Nephron (organoid): ENCODE measurements at regions not wholly inside any gene's neighbourhood (a gene's known extent, or its start where the extent isn't known, plus 50 kb on each side); places are given as distances from the start of the nearest gene placed in this dataset.
"Not testable (repeated sequence)": the region's sequence is repeated elsewhere in the genome, so short reads cannot be mapped to it uniquely, and the experiment has no call there.

Experiments used
- H3K27ac Mint-ChIP-seq, 3 experiments: 2 replicates each; pipeline ENCODE4 v1.8.0; 2020; ENCODE audit warnings: mixed read lengths in 3 of 3, mild to moderate bottlenecking in 2 of 3, moderate library complexity in 1 of 3
- H3K27me3 Mint-ChIP-seq: 2 replicates; pipeline ENCODE4 v1.8.0; 2021; ENCODE audit warnings: low read depth, mild to moderate bottlenecking, moderate library complexity, mixed read lengths
- H3K36me3 Mint-ChIP-seq: 2 replicates; pipeline ENCODE4 v1.8.0; 2020; ENCODE audit warnings: low read depth, mixed read lengths
- H3K4me1 Mint-ChIP-seq: 2 replicates; pipeline ENCODE4 v1.8.0; 2020; ENCODE audit warnings: mixed read lengths
- H3K4me3 Mint-ChIP-seq, 3 experiments: 2 replicates each; pipeline ENCODE4 v1.8.0; 2020; ENCODE audit warnings: mild to moderate bottlenecking in 3 of 3, mixed read lengths in 3 of 3, moderate library complexity in 2 of 3
- H3K9me3 Mint-ChIP-seq: 2 replicates; pipeline ENCODE4 v1.8.0; 2020; ENCODE audit warnings: mixed read lengths
- TF ChIP-seq, protein P1 (sequence below), 3 experiments: fragments of 200-600 bp; sonication (generic); IDR thresholded peaks; one replicate each; pipeline ENCODE4 v1.5.0; 2021; ENCODE audit warnings: antibody characterized with exemption in 3 of 3; ENCODE audit not compliant: unreplicated experiment in 3 of 3

DNA sequence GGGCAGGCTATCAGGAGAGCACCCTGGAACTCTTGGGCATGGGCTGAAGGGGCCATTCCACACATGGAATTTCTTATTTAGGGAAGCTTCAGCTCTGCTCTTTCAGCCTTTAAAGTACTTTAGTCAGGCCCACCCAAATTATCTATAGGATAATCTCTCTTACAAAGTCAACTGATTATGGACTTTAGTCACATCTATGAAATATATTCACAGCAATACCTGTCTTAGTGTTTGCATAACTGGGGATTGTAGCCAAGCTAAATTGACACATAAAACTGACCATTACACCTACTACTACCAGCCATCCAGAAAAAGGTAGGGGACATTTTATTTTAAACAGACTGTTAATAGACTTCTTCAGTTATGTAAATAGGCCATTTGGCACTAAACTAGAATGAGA is 114.9 kb upstream of the VANGL1 start:
- TF ChIP-seq, protein P1, sequence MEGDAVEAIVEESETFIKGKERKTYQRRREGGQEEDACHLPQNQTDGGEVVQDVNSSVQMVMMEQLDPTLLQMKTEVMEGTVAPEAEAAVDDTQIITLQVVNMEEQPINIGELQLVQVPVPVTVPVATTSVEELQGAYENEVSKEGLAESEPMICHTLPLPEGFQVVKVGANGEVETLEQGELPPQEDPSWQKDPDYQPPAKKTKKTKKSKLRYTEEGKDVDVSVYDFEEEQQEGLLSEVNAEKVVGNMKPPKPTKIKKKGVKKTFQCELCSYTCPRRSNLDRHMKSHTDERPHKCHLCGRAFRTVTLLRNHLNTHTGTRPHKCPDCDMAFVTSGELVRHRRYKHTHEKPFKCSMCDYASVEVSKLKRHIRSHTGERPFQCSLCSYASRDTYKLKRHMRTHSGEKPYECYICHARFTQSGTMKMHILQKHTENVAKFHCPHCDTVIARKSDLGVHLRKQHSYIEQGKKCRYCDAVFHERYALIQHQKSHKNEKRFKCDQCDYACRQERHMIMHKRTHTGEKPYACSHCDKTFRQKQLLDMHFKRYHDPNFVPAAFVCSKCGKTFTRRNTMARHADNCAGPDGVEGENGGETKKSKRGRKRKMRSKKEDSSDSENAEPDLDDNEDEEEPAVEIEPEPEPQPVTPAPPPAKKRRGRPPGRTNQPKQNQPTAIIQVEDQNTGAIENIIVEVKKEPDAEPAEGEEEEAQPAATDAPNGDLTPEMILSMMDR (IDR thresholded peaks at IDR 0.05; ENCODE audit: unreplicated experiment in 3 of 3), result no peak
- Mint-ChIP-seq H3K27me3 (no peaks in the 10 kb centered on the region), H3K36me3 (no peaks in the 10 kb centered on the region), H3K9me3 (no peaks in the 10 kb centered on the region), H3K4me1 (peaks cover 38% of the 10 kb centered on the region), H3K4me3 (no peak overlapping the region), H3K27ac (peak overlapping the region in 1 of 3 experiments; percentile 10)

DNA sequence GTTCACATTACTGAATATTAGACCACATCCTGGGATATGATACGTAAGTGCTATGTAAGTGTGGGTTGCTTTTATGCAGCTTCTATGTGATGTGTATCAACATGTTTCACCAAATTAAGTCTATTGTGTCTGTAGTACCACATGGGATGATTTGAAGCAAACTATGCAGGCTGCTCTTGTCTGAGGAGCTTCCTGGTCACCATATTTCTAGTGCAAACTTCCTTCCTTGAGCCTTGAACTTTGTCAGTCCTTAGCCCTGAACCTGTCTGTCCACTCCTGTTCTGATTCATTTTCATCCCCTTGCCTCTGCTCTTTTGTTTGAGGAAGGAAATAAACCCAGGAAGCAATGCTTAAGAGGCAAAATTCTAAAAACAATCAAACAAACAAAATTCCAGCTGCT is 117.5 kb upstream of the VANGL1 start:
- H3K36me3 Mint-ChIP-seq, result no peaks in the 10 kb centered on the region
- no peaks in the 10 kb centered on the region for H3K27me3 Mint-ChIP-seq
- H3K9me3 Mint-ChIP-seq, result peaks cover 7% of the 10 kb centered on the region
- TF ChIP-seq, protein P1 (IDR thresholded peaks at IDR 0.05; ENCODE audit: unreplicated experiment in 3 of 3), result no peak
- peaks cover 21% of the 10 kb centered on the region for H3K4me1 Mint-ChIP-seq
- peak overlapping the region in 2 of 3 experiments; percentile 38 to 73 for H3K27ac Mint-ChIP-seq
- H3K4me3 Mint-ChIP-seq, result no peak overlapping the region

DNA sequence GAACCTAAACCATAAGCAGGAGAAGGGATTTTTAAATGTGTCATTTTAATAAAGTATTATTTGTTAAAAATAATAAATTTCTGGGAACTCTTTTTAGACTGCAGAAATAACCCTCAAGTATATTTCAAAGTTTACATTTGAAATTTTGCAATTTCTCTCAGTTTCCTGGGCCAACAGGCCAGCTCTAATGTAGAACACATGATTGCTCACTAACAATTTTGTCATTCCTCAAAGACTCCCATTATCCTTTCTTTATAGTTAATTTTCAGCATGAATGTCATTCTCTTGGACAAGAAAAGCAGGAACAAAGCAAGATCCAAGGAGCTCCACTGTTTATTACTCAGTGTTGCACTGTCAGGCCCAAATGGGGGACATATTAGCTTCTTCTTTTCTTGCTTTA is 119.4 kb upstream of the VANGL1 start:
- Mint-ChIP-seq H3K4me1 (peaks cover 9% of the 10 kb centered on the region), H3K27ac (no peak overlapping the region), H3K36me3 (no peaks in the 10 kb centered on the region), H3K9me3 (peaks cover 7% of the 10 kb centered on the region), H3K4me3 (no peak overlapping the region), H3K27me3 (no peaks in the 10 kb centered on the region)
- TF ChIP-seq, protein P1 (IDR thresholded peaks at IDR 0.05; ENCODE audit: unreplicated experiment in 3 of 3), result no peak

DNA sequence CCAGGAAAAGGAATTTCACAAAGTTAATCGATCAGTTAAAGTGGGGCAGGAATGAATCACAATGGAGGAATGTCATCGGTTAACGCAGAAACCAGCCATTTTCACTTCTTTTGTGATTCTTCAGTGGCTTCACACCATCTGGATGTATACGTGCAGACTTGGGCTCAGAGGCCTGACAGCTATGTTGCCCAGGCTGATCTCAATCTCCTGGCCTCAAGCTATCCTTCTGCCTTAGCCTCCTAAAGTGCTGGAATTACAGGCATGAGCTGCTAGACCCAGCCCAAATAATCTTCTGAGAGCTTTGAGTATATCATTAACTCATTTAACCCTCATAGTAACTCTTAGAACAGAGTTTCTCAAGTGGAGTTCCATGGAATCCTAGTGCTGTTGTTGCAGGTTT is 126.5 kb upstream of the VANGL1 start:
- no peak overlapping the region for H3K27ac Mint-ChIP-seq
- H3K4me3 Mint-ChIP-seq, result no peak overlapping the region
- H3K27me3 Mint-ChIP-seq, result no peaks in the 10 kb centered on the region
- peaks cover 2% of the 10 kb centered on the region for H3K9me3 Mint-ChIP-seq
- H3K36me3 Mint-ChIP-seq, result no peaks in the 10 kb centered on the region
- H3K4me1 Mint-ChIP-seq, result peaks cover 9% of the 10 kb centered on the region
- TF ChIP-seq, protein P1 (IDR thresholded peaks at IDR 0.05; ENCODE audit: unreplicated experiment in 3 of 3), result no peak

DNA sequence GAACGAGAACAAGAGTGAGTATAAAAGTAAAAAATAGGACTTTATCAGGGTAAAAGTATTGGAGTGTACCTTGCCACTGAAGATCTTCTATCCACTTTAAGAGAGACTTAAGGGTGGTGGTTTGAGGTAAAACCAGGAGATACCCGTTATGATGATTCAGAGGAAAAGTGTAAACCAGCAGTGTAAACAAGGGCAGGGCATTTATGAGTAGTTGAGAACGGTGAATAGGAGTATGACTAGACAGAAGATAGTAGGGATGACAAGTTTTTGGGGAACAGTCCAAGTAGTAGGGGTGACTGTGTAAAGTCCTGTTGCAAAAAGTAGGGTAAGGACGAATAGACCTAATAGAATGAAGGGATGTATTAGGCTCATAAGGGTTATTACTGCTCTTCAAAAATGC is 131.5 kb upstream of the VANGL1 start:
- not testable (repeated sequence) for H3K27me3 Mint-ChIP-seq, H3K36me3 Mint-ChIP-seq, H3K27ac Mint-ChIP-seq, H3K9me3 Mint-ChIP-seq, H3K4me3 Mint-ChIP-seq
- H3K4me1 Mint-ChIP-seq, result peaks cover 23% of the 10 kb centered on the region

DNA sequence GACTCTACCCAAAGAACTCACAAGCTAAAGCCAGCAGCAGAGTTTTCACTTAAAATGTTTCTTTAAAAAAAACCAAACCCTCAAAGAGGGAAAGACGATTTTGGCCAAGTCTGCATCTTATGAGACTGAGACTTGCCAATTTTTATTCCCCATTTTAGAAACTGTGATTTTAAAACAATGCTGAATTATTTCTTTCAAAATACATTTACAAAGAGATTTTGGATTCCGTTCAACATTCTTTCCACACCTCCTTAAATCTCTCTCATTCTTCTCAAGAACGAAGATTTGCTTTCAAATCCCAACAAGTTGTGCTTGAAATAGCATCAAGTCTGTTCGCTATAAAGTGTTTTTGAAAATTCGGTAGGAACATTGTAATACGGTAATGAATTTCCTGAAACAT is 133.9 kb upstream of the VANGL1 start:
- H3K27me3 Mint-ChIP-seq, result no peaks in the 10 kb centered on the region
- peaks cover 4% of the 10 kb centered on the region for H3K9me3 Mint-ChIP-seq
- H3K4me3 Mint-ChIP-seq, result peak overlapping the region in 2 of 3 experiments; percentile 8 to 11
- TF ChIP-seq, protein P1 (IDR thresholded peaks at IDR 0.05; ENCODE audit: unreplicated experiment in 3 of 3), result no peak
- peak overlapping the region in 2 of 3 experiments; percentile 40 to 75 for H3K27ac Mint-ChIP-seq
- no peaks in the 10 kb centered on the region for H3K36me3 Mint-ChIP-seq
- peaks cover 20% of the 10 kb centered on the region for H3K4me1 Mint-ChIP-seq
